HG03342 (cell line): ENCODE measurements at regions not wholly inside any gene's neighbourhood (a gene's known extent, or its start where the extent isn't known, plus 50 kb on each side); places are given as distances from the start of the nearest gene placed in this dataset.
"Not testable (repeated sequence)": the region's sequence is repeated elsewhere in the genome, so short reads cannot be mapped to it uniquely, and the experiment has no call there.

Source experiments
- ATAC-seq: cut with Tn5 transposase; IDR thresholded peaks from one replicate; pipeline ENCODE4 v1.9.1; 2021; ENCODE audit warnings: mild to moderate bottlenecking, moderate library complexity; ENCODE audit not compliant: unreplicated experiment

- no peak for ATAC-seq
These were observed 208.3 kb upstream of the SHH start for GRCh38 chr7:156020566-156020965.

- no peak for ATAC-seq
These were observed 207.7 kb upstream of the SHH start for GRCh38 chr7:156019776-156020565.

GRCh38 chr7:156019308-156019707 lies 207.0 kb upstream of the SHH start:
- ATAC-seq: no peak

- ATAC-seq: no peak
These were observed 205.8 kb upstream of the SHH start for GRCh38 chr7:156017916-156018700.

- ATAC-seq: no peak
These were observed 205.2 kb upstream of the SHH start for GRCh38 chr7:156017431-156017830.

- ATAC-seq: no peak
These were observed 203.2 kb upstream of the SHH start for GRCh38 chr7:156015237-156016020.

GRCh38 chr7:156014808-156015207 lies 202.5 kb upstream of the SHH start:
- no peak for ATAC-seq

- no peak for ATAC-seq
These were observed 201.9 kb upstream of the SHH start for GRCh38 chr7:156014201-156014600.

GRCh38 chr7:156012412-156012811 lies 200.1 kb upstream of the SHH start:
- ATAC-seq: no peak

- ATAC-seq: no peak
These were observed 197.3 kb upstream of the SHH start for GRCh38 chr7:156009569-156009968.

GRCh38 chr7:156006876-156007275 lies 194.6 kb upstream of the SHH start:
- ATAC-seq: not testable (repeated sequence)

- no peak for ATAC-seq
These were observed 193.8 kb upstream of the SHH start for GRCh38 chr7:156006024-156006423.

- ATAC-seq: no peak
These were observed 193.0 kb upstream of the SHH start for GRCh38 chr7:156005202-156005691.

GRCh38 chr7:156004265-156005201 lies 192.3 kb upstream of the SHH start:
- ATAC-seq: no peak

- ATAC-seq: no peak
These were observed 191.2 kb upstream of the SHH start for GRCh38 chr7:156003220-156004162.

- no peak for ATAC-seq
These were observed 190.3 kb upstream of the SHH start for GRCh38 chr7:156002362-156003066.

- ATAC-seq: no peak
These were observed 189.4 kb upstream of the SHH start for GRCh38 chr7:156001496-156002260.
